Prostate gland (tissue), 2 donors: ENCODE measurements at regions not wholly inside any gene's neighbourhood (a gene's known extent, or its start where the extent isn't known, plus 50 kb on each side); places are given as distances from the start of the nearest gene placed in this dataset.

Experiments
- CTCF ChIP-seq, 4 experiments: fragments of 200-600 bp in 2 of 4; fragments of 450-650 bp in 2 of 4; sonication (generic) in 2 of 4; IDR thresholded peaks; 1 replicate in 3 of 4; 2 replicates in 1 of 4; pipeline ENCODE4 v1.5.1; 2016 to 2019; ENCODE audit warnings: antibody characterized with exemption in 4 of 4, mild to moderate bottlenecking in 2 of 4, moderate library complexity in 2 of 4
- POLR2A ChIP-seq: fragments of 450-650 bp; IDR thresholded peaks from one replicate; pipeline ENCODE4 v1.6.1; 2016; ENCODE audit warnings: antibody characterized with exemption, mild to moderate bottlenecking
- POLR2AphosphoS5 ChIP-seq: sonication (generic); formaldehyde crosslinking; IDR thresholded peaks from one replicate; pipeline ENCODE4 v1.6.1; 2017; ENCODE audit warnings: antibody characterized with exemption

DNA sequence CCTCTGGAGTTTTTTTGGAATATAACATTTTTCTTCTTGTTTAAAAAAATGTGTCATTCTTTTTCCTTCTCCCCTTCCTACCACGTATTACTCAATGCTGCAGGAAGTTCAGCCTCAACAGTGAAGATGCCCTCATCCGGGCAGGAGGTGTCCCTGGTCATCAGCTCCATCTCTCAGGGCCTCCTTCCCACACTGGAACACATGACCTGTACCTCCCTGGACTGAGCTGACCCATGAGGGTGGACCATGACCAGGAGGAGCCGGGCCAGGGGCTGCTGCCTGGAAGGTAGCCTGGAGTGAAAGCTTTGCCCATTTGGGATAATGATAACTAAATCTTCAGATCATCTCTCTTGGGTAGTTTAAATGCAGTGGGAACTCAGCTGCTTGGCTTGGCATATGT, 316.5 kb upstream of the ZMIZ1 start:
- TF ChIP-seq POLR2A = no peak
- no peak for TF ChIP-seq CTCF (IDR thresholded peaks at IDR 0.05)
- no peak for TF ChIP-seq POLR2AphosphoS5
